KMS-11 (cell line): ENCODE measurements at regions not wholly inside any gene's neighbourhood (a gene's known extent, or its start where the extent isn't known, plus 50 kb on each side); places are given as distances from the start of the nearest gene placed in this dataset.

Experiments used
- H2AFZ ChIP-seq: fragments of 200-600 bp; sonication (generic); 2 replicates; pipeline ENCODE4 v1.6.1; 2016; ENCODE audit warnings: antibody characterized with exemption, mixed run types, low read depth
- H3K27ac ChIP-seq: fragments of 200-600 bp; sonication (generic); 2 replicates; pipeline ENCODE4 v1.6.1; 2016; ENCODE audit warnings: mild to moderate bottlenecking, mixed run types
- H3K27me3 ChIP-seq: fragments of 200-600 bp; sonication (generic); 2 replicates; pipeline ENCODE4 v1.6.1; 2017; ENCODE audit warnings: mild to moderate bottlenecking, low read depth, mixed run types, moderate library complexity; ENCODE audit not compliant: insufficient read depth
- H3K36me3 ChIP-seq: fragments of 200-600 bp; sonication (generic); 2 replicates; pipeline ENCODE4 v1.6.1; 2017; ENCODE audit warnings: mild to moderate bottlenecking, mixed run types; ENCODE audit not compliant: insufficient read depth
- H3K4me1 ChIP-seq: fragments of 200-600 bp; sonication (generic); 2 replicates; pipeline ENCODE4 v1.6.1; 2016; ENCODE audit warnings: mild to moderate bottlenecking, low read depth, mixed run types; ENCODE audit not compliant: poor library complexity, severe bottlenecking
- H3K4me2 ChIP-seq: fragments of 200-600 bp; sonication (generic); 2 replicates; pipeline ENCODE4 v1.7.0; 2016; ENCODE audit warnings: mild to moderate bottlenecking, mixed run types
- H3K4me3 ChIP-seq: fragments of 200-600 bp; sonication (generic); IDR thresholded peaks from 2 replicates; pipeline ENCODE4 v1.6.1; 2017; ENCODE audit warnings: low read depth, low read length, mixed read lengths; ENCODE audit not compliant: insufficient read depth
- H3K79me2 ChIP-seq: fragments of 200-600 bp; sonication (generic); 2 replicates; pipeline ENCODE4 v1.6.1; 2016; ENCODE audit warnings: low read depth, mixed run types; ENCODE audit not compliant: insufficient read depth
- H3K9ac ChIP-seq: fragments of 200-600 bp; sonication (generic); 2 replicates; pipeline ENCODE4 v1.6.1; 2016; ENCODE audit warnings: mild to moderate bottlenecking, mixed run types
- H4K20me1 ChIP-seq: fragments of 200-600 bp; sonication (generic); 2 replicates; pipeline ENCODE4 v1.6.1; 2016; ENCODE audit warnings: mild to moderate bottlenecking, mixed run types; ENCODE audit not compliant: insufficient read depth
- CTCF ChIP-seq: fragments of 200-600 bp; sonication (generic); conservative IDR thresholded peaks from 2 replicates; pipeline ENCODE4 v1.6.1; 2017; ENCODE audit warnings: low read depth, mild to moderate bottlenecking, antibody characterized with exemption, low read length, moderate library complexity, mixed read lengths

- no peak for TF ChIP-seq CTCF
- no peak overlapping the region for H3K4me2 ChIP-seq
- H4K20me1 ChIP-seq = no peaks in the 10 kb centered on the region
- no peaks in the 10 kb centered on the region for H3K27me3 ChIP-seq
- H3K79me2 ChIP-seq = no peaks in the 10 kb centered on the region
- H3K4me3 ChIP-seq = no peak overlapping the region
- no peak overlapping the region for H3K9ac ChIP-seq
- H2AFZ ChIP-seq = no peak overlapping the region
- H3K4me1 ChIP-seq = no peaks in the 10 kb centered on the region
- H3K36me3 ChIP-seq = no peaks in the 10 kb centered on the region
- H3K27ac ChIP-seq = no peak overlapping the region
Measured at GRCh38 chr19:28829762-28830161, 383.2 kb downstream of the UQCRFS1 start.

- no peak overlapping the region for H3K27ac ChIP-seq
- H3K27me3 ChIP-seq = no peaks in the 10 kb centered on the region
- H3K4me3 ChIP-seq = no peak overlapping the region
Measured at GRCh38 chr19:28829359-28829758, 383.6 kb downstream of the UQCRFS1 start.

GRCh38 chr19:28828276-28828870 is 384.6 kb downstream of the UQCRFS1 start:
- Histone ChIP-seq H2AFZ (no peak overlapping the region), H3K36me3 (no peaks in the 10 kb centered on the region), H3K4me2 (no peak overlapping the region), H4K20me1 (no peaks in the 10 kb centered on the region), H3K27me3 (no peaks in the 10 kb centered on the region), H3K27ac (no peak overlapping the region), H3K79me2 (no peaks in the 10 kb centered on the region), H3K4me3 (no peak overlapping the region), H3K4me1 (no peaks in the 10 kb centered on the region), H3K9ac (no peak overlapping the region)
- TF ChIP-seq CTCF = no peak

More at GRCh38 chr19:28829359-28829758, 383.6 kb downstream of the UQCRFS1 start:
- Histone ChIP-seq H2AFZ (no peak overlapping the region), H3K9ac (no peak overlapping the region), H3K4me1 (no peaks in the 10 kb centered on the region), H3K4me2 (no peak overlapping the region), H4K20me1 (no peaks in the 10 kb centered on the region), H3K79me2 (no peaks in the 10 kb centered on the region), H3K36me3 (no peaks in the 10 kb centered on the region)
- TF ChIP-seq CTCF = no peak

- H3K9ac ChIP-seq = no peak overlapping the region
- H3K4me3 ChIP-seq = no peak overlapping the region
- no peaks in the 10 kb centered on the region for H3K4me1 ChIP-seq
- no peak overlapping the region for H2AFZ ChIP-seq
- TF ChIP-seq CTCF = no peak
- H3K27me3 ChIP-seq = no peaks in the 10 kb centered on the region
- no peak overlapping the region for H3K4me2 ChIP-seq
- H4K20me1 ChIP-seq = no peaks in the 10 kb centered on the region
- H3K36me3 ChIP-seq = no peaks in the 10 kb centered on the region
- H3K79me2 ChIP-seq = no peaks in the 10 kb centered on the region
- no peak overlapping the region for H3K27ac ChIP-seq
Measured at GRCh38 chr19:28827382-28827781, 385.6 kb downstream of the UQCRFS1 start.
